ENCODE measurements at regions not wholly inside any gene's neighbourhood (a gene's known extent, or its start where the extent isn't known, plus 50 kb on each side); places are given as distances from the start of the nearest gene placed in this dataset.
A peak's percentile ranks its signal among the peaks of the same experiment; 100 is the strongest.

- no peak for DNase-seq
- Histone ChIP-seq H3K9me3 (ENCODE audit: severe bottlenecking) (no peaks in the 10 kb centered on the region), H3K27me3 (ENCODE audit: insufficient read depth, low read depth, severe bottlenecking) (no peaks in the 10 kb centered on the region), H3K4me3 (ENCODE audit: low read depth, low read length) (no peak overlapping the region), H3K27ac (no peak overlapping the region), H3K36me3 (no peaks in the 10 kb centered on the region)
- TF ChIP-seq CTCF (IDR thresholded peaks at IDR 0.05; ENCODE audit: low read depth, low read length), result no peak
These were observed 159.5 kb upstream of the TBC1D5 start for GRCh38 chr3:17901893-17902292.

GRCh38 chr3:17894434-17895060 is 152.1 kb upstream of the TBC1D5 start:
- DNase-seq, result peak; percentile 66
- H3K27ac ChIP-seq, result no peak overlapping the region

GRCh38 chr3:17891139-17891856 is 148.9 kb upstream of the TBC1D5 start:
- Histone ChIP-seq H3K27me3 (ENCODE audit: insufficient read depth, low read depth, severe bottlenecking) (no peaks in the 10 kb centered on the region), H3K4me3 (ENCODE audit: low read depth, low read length) (no peak overlapping the region), H3K36me3 (no peaks in the 10 kb centered on the region), H3K9me3 (ENCODE audit: severe bottlenecking) (no peaks in the 10 kb centered on the region), H3K27ac (no peak overlapping the region)
- DNase-seq, result no peak
- no peak for TF ChIP-seq CTCF (IDR thresholded peaks at IDR 0.05; ENCODE audit: low read depth, low read length)

More at GRCh38 chr3:17894434-17895060, 152.1 kb upstream of the TBC1D5 start:
- H3K27me3 ChIP-seq (ENCODE audit: insufficient read depth, low read depth, severe bottlenecking), result no peaks in the 10 kb centered on the region
- H3K36me3 ChIP-seq, result no peaks in the 10 kb centered on the region
- no peaks in the 10 kb centered on the region for H3K9me3 ChIP-seq (ENCODE audit: severe bottlenecking)
- H3K4me3 ChIP-seq (ENCODE audit: low read depth, low read length), result no peak overlapping the region
- peak; percentile 66 for TF ChIP-seq CTCF (IDR thresholded peaks at IDR 0.05; ENCODE audit: low read depth, low read length)

GRCh38 chr3:17885986-17886385 is 143.6 kb upstream of the TBC1D5 start:
- H3K36me3 ChIP-seq, result no peaks in the 10 kb centered on the region
- DNase-seq, result no peak

GRCh38 chr3:17882981-17883380 is 140.6 kb upstream of the TBC1D5 start:
- no peaks in the 10 kb centered on the region for H3K27me3 ChIP-seq (ENCODE audit: insufficient read depth, low read depth, severe bottlenecking)
- H3K27ac ChIP-seq, result no peak overlapping the region
- H3K9me3 ChIP-seq (ENCODE audit: severe bottlenecking), result no peaks in the 10 kb centered on the region
- no peak for DNase-seq
- H3K36me3 ChIP-seq, result no peaks in the 10 kb centered on the region
- no peak overlapping the region for H3K4me3 ChIP-seq (ENCODE audit: low read depth, low read length)
- no peak for TF ChIP-seq CTCF (IDR thresholded peaks at IDR 0.05; ENCODE audit: low read depth, low read length)

More at GRCh38 chr3:17885986-17886385, 143.6 kb upstream of the TBC1D5 start:
- Histone ChIP-seq H3K9me3 (ENCODE audit: severe bottlenecking) (no peaks in the 10 kb centered on the region), H3K27me3 (ENCODE audit: insufficient read depth, low read depth, severe bottlenecking) (no peaks in the 10 kb centered on the region), H3K27ac (no peak overlapping the region), H3K4me3 (ENCODE audit: low read depth, low read length) (no peak overlapping the region)
- no peak for TF ChIP-seq CTCF (IDR thresholded peaks at IDR 0.05; ENCODE audit: low read depth, low read length)
